H1 (cell line): ENCODE measurements at regions not wholly inside any gene's neighbourhood (a gene's known extent, or its start where the extent isn't known, plus 50 kb on each side); places are given as distances from the start of the nearest gene placed in this dataset.

Source experiments
- CBX5 ChIP-seq: fragments of 300-800, 300-1000 bp; sonication (generic); IDR thresholded peaks from 2 replicates; pipeline ENCODE4 v1.7.1; 2016; ENCODE audit warnings: antibody characterized with exemption, low read length, low read depth
- EP300 ChIP-seq, 2 experiments: IDR thresholded peaks; 1 replicate in 1 of 2; 2 replicates in 1 of 2; pipeline ENCODE4 v1.6.1; 2011 to 2012; ENCODE audit warnings: low read depth in 2 of 2, low read length in 2 of 2, mild to moderate bottlenecking in 2 of 2, borderline replicate concordance in 1 of 2, inconsistent platforms in 1 of 2, moderate library complexity in 1 of 2
- EZH2 ChIP-seq: fragments of 200-600 bp; sonication (generic); IDR thresholded peaks from 2 replicates; pipeline ENCODE4 v1.7.1; 2012; ENCODE audit warnings: low read depth, mild to moderate bottlenecking, moderate library complexity, low read length, inconsistent platforms; ENCODE audit not compliant: severe bottlenecking
- GABPA ChIP-seq: IDR thresholded peaks from 2 replicates; pipeline ENCODE4 v1.6.1; 2011; ENCODE audit warnings: mild to moderate bottlenecking, low read length, moderate library complexity, borderline replicate concordance; ENCODE audit not compliant: insufficient read depth
- HDAC2 ChIP-seq, 2 experiments: fragments of 300-600 bp in 1 of 2; sonication (generic) in 1 of 2; IDR thresholded peaks; 2 replicates each; pipeline ENCODE4 v1.6.1; 2011 to 2012; ENCODE audit warnings: low read depth in 2 of 2, low read length in 2 of 2, mild to moderate bottlenecking in 2 of 2, moderate library complexity in 2 of 2, borderline replicate concordance in 1 of 2, inconsistent platforms in 1 of 2
- KDM1A ChIP-seq: fragments of 200-600, 300-600 bp; sonication (generic); IDR thresholded peaks from 2 replicates; pipeline ENCODE4 v1.7.1; 2016; ENCODE audit warnings: mild to moderate bottlenecking, low read length, borderline replicate concordance
- POLR2A ChIP-seq, 2 experiments: IDR thresholded peaks; 1 replicate in 1 of 2; 2 replicates in 1 of 2; pipeline ENCODE4 v1.6.1; 2011; ENCODE audit warnings: low read depth in 2 of 2, low read length in 2 of 2, mild to moderate bottlenecking in 2 of 2; ENCODE audit errors: control extremely low read depth in 1 of 2
- POLR2AphosphoS5 ChIP-seq: IDR thresholded peaks from 2 replicates; pipeline ENCODE4 v1.6.1; 2011; ENCODE audit warnings: low read depth, low read length
- RAD21 ChIP-seq, 2 experiments: IDR thresholded peaks in 1 of 2; conservative IDR thresholded peaks in 1 of 2; 2 replicates each; pipeline ENCODE4 v1.6.1; 2011; ENCODE audit warnings: low read depth in 2 of 2, low read length in 2 of 2, improper control_type of control experiment in 1 of 2, inconsistent platforms in 1 of 2, mild to moderate bottlenecking in 1 of 2, moderate library complexity in 1 of 2
- RNF2 ChIP-seq: fragments of 200-900, 300-1000 bp; sonication (generic); IDR thresholded peaks from 2 replicates; pipeline ENCODE4 v1.7.1; 2016; ENCODE audit warnings: borderline replicate concordance, low read depth, mild to moderate bottlenecking, antibody characterized with exemption, low read length; ENCODE audit not compliant: poor library complexity, severe bottlenecking; ENCODE audit errors: missing control alignments
- TAF1 ChIP-seq: IDR thresholded peaks from 2 replicates; pipeline ENCODE4 v1.6.1; 2011; ENCODE audit warnings: mild to moderate bottlenecking, low read depth, low read length
- TCF12 ChIP-seq: IDR thresholded peaks from 2 replicates; pipeline ENCODE4 v1.6.1; 2011; ENCODE audit warnings: low read depth, mild to moderate bottlenecking, low read length
- YY1 ChIP-seq: IDR thresholded peaks from 2 replicates; pipeline ENCODE4 v1.6.1; 2011; ENCODE audit warnings: low read depth, mild to moderate bottlenecking, low read length
- TF ChIP-seq, protein P1 (sequence below), 3 experiments: IDR thresholded peaks; 1 replicate in 2 of 3; 2 replicates in 1 of 3; pipeline versions ENCODE4 v1.5.1 to v1.6.1; 2011; ENCODE audit warnings: low read length in 3 of 3, mild to moderate bottlenecking in 3 of 3, inconsistent platforms in 2 of 3, low read depth in 1 of 3, moderate library complexity in 1 of 3; ENCODE audit not compliant: insufficient read depth in 1 of 3; ENCODE audit errors: control extremely low read depth in 1 of 3

- no peak for TF ChIP-seq RNF2
- TF ChIP-seq POLR2AphosphoS5 = no peak
- no peak for TF ChIP-seq EP300 (IDR thresholded peaks at IDR 0.05; ENCODE audit: borderline replicate concordance in 1 of 2, low read depth in 2 of 2, low read length in 2 of 2)
- TF ChIP-seq, protein P1, sequence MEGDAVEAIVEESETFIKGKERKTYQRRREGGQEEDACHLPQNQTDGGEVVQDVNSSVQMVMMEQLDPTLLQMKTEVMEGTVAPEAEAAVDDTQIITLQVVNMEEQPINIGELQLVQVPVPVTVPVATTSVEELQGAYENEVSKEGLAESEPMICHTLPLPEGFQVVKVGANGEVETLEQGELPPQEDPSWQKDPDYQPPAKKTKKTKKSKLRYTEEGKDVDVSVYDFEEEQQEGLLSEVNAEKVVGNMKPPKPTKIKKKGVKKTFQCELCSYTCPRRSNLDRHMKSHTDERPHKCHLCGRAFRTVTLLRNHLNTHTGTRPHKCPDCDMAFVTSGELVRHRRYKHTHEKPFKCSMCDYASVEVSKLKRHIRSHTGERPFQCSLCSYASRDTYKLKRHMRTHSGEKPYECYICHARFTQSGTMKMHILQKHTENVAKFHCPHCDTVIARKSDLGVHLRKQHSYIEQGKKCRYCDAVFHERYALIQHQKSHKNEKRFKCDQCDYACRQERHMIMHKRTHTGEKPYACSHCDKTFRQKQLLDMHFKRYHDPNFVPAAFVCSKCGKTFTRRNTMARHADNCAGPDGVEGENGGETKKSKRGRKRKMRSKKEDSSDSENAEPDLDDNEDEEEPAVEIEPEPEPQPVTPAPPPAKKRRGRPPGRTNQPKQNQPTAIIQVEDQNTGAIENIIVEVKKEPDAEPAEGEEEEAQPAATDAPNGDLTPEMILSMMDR (IDR thresholded peaks at IDR 0.05; ENCODE audit: control extremely low read depth in 1 of 3, insufficient read depth in 1 of 3, low read depth in 1 of 3, low read length in 3 of 3) = no peak
- no peak for TF ChIP-seq YY1
- TF ChIP-seq EZH2 = no peak
- TF ChIP-seq KDM1A = no peak
- TF ChIP-seq POLR2A (IDR thresholded peaks at IDR 0.05; ENCODE audit: control extremely low read depth in 1 of 2, low read depth in 2 of 2, low read length in 2 of 2) = no peak
- TF ChIP-seq TAF1 = no peak
- TF ChIP-seq CBX5 = no peak
- no peak for TF ChIP-seq HDAC2 (IDR thresholded peaks at IDR 0.05; ENCODE audit: borderline replicate concordance in 1 of 2, low read depth in 2 of 2, low read length in 2 of 2)
- no peak for TF ChIP-seq GABPA
- no peak for TF ChIP-seq RAD21 (IDR thresholded peaks at IDR 0.05 in 1 of 2, conservative IDR thresholded peaks at IDR 0.05 in 1 of 2; ENCODE audit: low read depth in 2 of 2, low read length in 2 of 2)
- TF ChIP-seq TCF12 = no peak
Observed at GRCh38 chr4:136793848-136794247, 738.4 kb downstream of the PCDH18 start.
